ENCODE measurements at regions not wholly inside any gene's neighbourhood (a gene's known extent, or its start where the extent isn't known, plus 50 kb on each side); places are given as distances from the start of the nearest gene placed in this dataset.
"Not testable (repeated sequence)": the region's sequence is repeated elsewhere in the genome, so short reads cannot be mapped to it uniquely, and the experiment has no call there.

- Histone ChIP-seq H3K36me3 (ENCODE audit: insufficient read depth, low read length) (no peaks in the 10 kb centered on the region), H3K79me2 (ENCODE audit: insufficient read depth, low read length) (no peaks in the 10 kb centered on the region), H3K4me2 (ENCODE audit: insufficient read depth, low read length) (no peak overlapping the region), H4K20me1 (ENCODE audit: insufficient read depth, low read length) (no peaks in the 10 kb centered on the region), H3K4me1 (ENCODE audit: insufficient read depth, low read length) (no peaks in the 10 kb centered on the region), H3K9ac (ENCODE audit: low read depth, low read length) (no peak overlapping the region), H3K9me3 (ENCODE audit: insufficient read depth, low read length, severe bottlenecking) (peaks cover 38% of the 10 kb centered on the region), H3K4me3 (ENCODE audit: low read depth in 1 of 2, low read length in 2 of 2) (no peak overlapping the region), H2AFZ (ENCODE audit: low read depth, low read length) (no peak overlapping the region), H3K27me3 (ENCODE audit: insufficient read depth, low read length, poor library complexity) (no peaks in the 10 kb centered on the region), H3K27ac (ENCODE audit: low read length) (no peak overlapping the region)
- ATAC-seq (ENCODE audit: insufficient read depth, low read depth) (no peak), DNase-seq (no peak)
- no peak for TF ChIP-seq EZH2 (IDR thresholded peaks at IDR 0.05; ENCODE audit: borderline replicate concordance, low read depth, low read length, severe bottlenecking)
- no peak for TF ChIP-seq CTCF (IDR thresholded peaks at IDR 0.05; ENCODE audit: borderline replicate concordance, extremely low read depth, low read length, poor library complexity, severe bottlenecking)
Measured at GRCh38 chr12:34605955-34606748, 583.9 kb downstream of the ALG10 start.

GRCh38 chr12:34606749-34607519, 584.6 kb downstream of the ALG10 start:
- no peak for ATAC-seq (ENCODE audit: insufficient read depth, low read depth)
- Histone ChIP-seq H2AFZ (ENCODE audit: low read depth, low read length) (no peak overlapping the region), H3K9ac (ENCODE audit: low read depth, low read length) (no peak overlapping the region), H3K79me2 (ENCODE audit: insufficient read depth, low read length) (no peaks in the 10 kb centered on the region), H3K4me2 (ENCODE audit: insufficient read depth, low read length) (no peak overlapping the region), H3K27me3 (ENCODE audit: insufficient read depth, low read length, poor library complexity) (no peaks in the 10 kb centered on the region), H3K9me3 (ENCODE audit: insufficient read depth, low read length, severe bottlenecking) (peaks cover 38% of the 10 kb centered on the region), H3K36me3 (ENCODE audit: insufficient read depth, low read length) (no peaks in the 10 kb centered on the region), H3K4me1 (ENCODE audit: insufficient read depth, low read length) (no peaks in the 10 kb centered on the region), H4K20me1 (ENCODE audit: insufficient read depth, low read length) (no peaks in the 10 kb centered on the region), H3K4me3 (ENCODE audit: low read depth in 1 of 2, low read length in 2 of 2) (no peak overlapping the region), H3K27ac (ENCODE audit: low read length) (no peak overlapping the region)
- DNase-seq, result no peak
- TF ChIP-seq CTCF (IDR thresholded peaks at IDR 0.05; ENCODE audit: borderline replicate concordance, extremely low read depth, low read length, poor library complexity, severe bottlenecking) (no peak), EZH2 (IDR thresholded peaks at IDR 0.05; ENCODE audit: borderline replicate concordance, low read depth, low read length, severe bottlenecking) (no peak)

GRCh38 chr12:34607520-34608195, 585.4 kb downstream of the ALG10 start:
- no peak for ATAC-seq (ENCODE audit: insufficient read depth, low read depth)
- H3K27me3 ChIP-seq (ENCODE audit: insufficient read depth, low read length, poor library complexity), result no peaks in the 10 kb centered on the region
- no peak for DNase-seq
- peaks cover 33% of the 10 kb centered on the region for H3K9me3 ChIP-seq (ENCODE audit: insufficient read depth, low read length, severe bottlenecking)
- no peak overlapping the region for H2AFZ ChIP-seq (ENCODE audit: low read depth, low read length)
- H3K4me2 ChIP-seq (ENCODE audit: insufficient read depth, low read length), result no peak overlapping the region
- H3K9ac ChIP-seq (ENCODE audit: low read depth, low read length), result no peak overlapping the region
- no peak overlapping the region for H3K4me3 ChIP-seq (ENCODE audit: low read depth in 1 of 2, low read length in 2 of 2)
- H3K4me1 ChIP-seq (ENCODE audit: insufficient read depth, low read length), result no peaks in the 10 kb centered on the region
- H3K79me2 ChIP-seq (ENCODE audit: insufficient read depth, low read length), result no peaks in the 10 kb centered on the region
- no peaks in the 10 kb centered on the region for H4K20me1 ChIP-seq (ENCODE audit: insufficient read depth, low read length)
- no peak overlapping the region for H3K27ac ChIP-seq (ENCODE audit: low read length)
- no peak for TF ChIP-seq EZH2 (IDR thresholded peaks at IDR 0.05; ENCODE audit: borderline replicate concordance, low read depth, low read length, severe bottlenecking)
- H3K36me3 ChIP-seq (ENCODE audit: insufficient read depth, low read length), result no peaks in the 10 kb centered on the region

GRCh38 chr12:34613988-34614387, 591.7 kb downstream of the ALG10 start:
- H3K9me3 ChIP-seq (ENCODE audit: insufficient read depth, low read length, severe bottlenecking), result peaks cover 15% of the 10 kb centered on the region
- H4K20me1 ChIP-seq (ENCODE audit: insufficient read depth, low read length); H3K79me2 ChIP-seq (ENCODE audit: insufficient read depth, low read length); H3K27me3 ChIP-seq (ENCODE audit: insufficient read depth, low read length, poor library complexity); H3K9ac ChIP-seq (ENCODE audit: low read depth, low read length); ATAC-seq (ENCODE audit: insufficient read depth, low read depth); H3K27ac ChIP-seq (ENCODE audit: low read length); H2AFZ ChIP-seq (ENCODE audit: low read depth, low read length); H3K4me2 ChIP-seq (ENCODE audit: insufficient read depth, low read length); H3K4me3 ChIP-seq (ENCODE audit: low read depth in 1 of 2, low read length in 2 of 2); H3K36me3 ChIP-seq (ENCODE audit: insufficient read depth, low read length); H3K4me1 ChIP-seq (ENCODE audit: insufficient read depth, low read length); DNase-seq: not testable (repeated sequence)

Data from DND-41 (cell line).